GM23338 (cell line): ENCODE measurements at regions not wholly inside any gene's neighbourhood (a gene's known extent, or its start where the extent isn't known, plus 50 kb on each side); places are given as distances from the start of the nearest gene placed in this dataset.

Experiments used
- ATAC-seq: fragments of 200-7000 bp; cut with Tn5 transposase; 3 replicates; pipeline ENCODE4 v1.9.1; 2020
- DNase-seq: peaks from one replicate; pipeline ENCODE4 v3.0.0-alpha.2; 2015; ENCODE audit warnings: low spot score
- H2AFZ ChIP-seq: fragments of 200-600 bp; sonication (generic); 2 replicates; pipeline ENCODE4 v1.8.0; 2016; ENCODE audit warnings: antibody characterized with exemption, mild to moderate bottlenecking, moderate library complexity
- H3F3A ChIP-seq: fragments of 200-600 bp; sonication (generic); replicated peaks from 2 replicates; pipeline ENCODE4 v1.8.0; 2017; ENCODE audit warnings: antibody characterized with exemption, mixed run types, low read depth
- H3K27ac ChIP-seq: fragments of 200-600 bp; sonication (generic); 2 replicates; pipeline ENCODE4 v1.6.1; 2016; ENCODE audit warnings: low read depth
- H3K27me3 ChIP-seq: fragments of 200-600 bp; sonication (generic); 2 replicates; pipeline ENCODE4 v1.8.0; 2016; ENCODE audit warnings: mild to moderate bottlenecking, mixed run types, moderate library complexity; ENCODE audit not compliant: insufficient read depth
- H3K36me3 ChIP-seq: fragments of 200-600 bp; sonication (generic); 2 replicates; pipeline ENCODE4 v1.8.0; 2016; ENCODE audit warnings: mild to moderate bottlenecking; ENCODE audit not compliant: insufficient read depth
- H3K4me1 ChIP-seq: fragments of 200-600 bp; sonication (generic); 2 replicates; pipeline ENCODE4 v1.8.0; 2016; ENCODE audit warnings: mild to moderate bottlenecking, moderate library complexity; ENCODE audit not compliant: insufficient read depth
- H3K4me2 ChIP-seq: fragments of 200-600 bp; sonication (generic); 2 replicates; pipeline ENCODE4 v1.7.1; 2017; ENCODE audit warnings: mixed run types
- H3K4me3 ChIP-seq: fragments of 200-600 bp; sonication (generic); 2 replicates; pipeline ENCODE4 v1.6.1; 2016; ENCODE audit warnings: mixed run types
- H3K79me2 ChIP-seq: fragments of 200-600 bp; sonication (generic); replicated peaks from 2 replicates; pipeline ENCODE4 v1.8.0; 2017; ENCODE audit warnings: mild to moderate bottlenecking; ENCODE audit not compliant: insufficient read depth
- H3K9me2 ChIP-seq: fragments of 200-600 bp; sonication (generic); 2 replicates; pipeline ENCODE4 v1.8.0; 2017; ENCODE audit not compliant: insufficient read depth
- H4K20me1 ChIP-seq: fragments of 200-600 bp; sonication (generic); replicated peaks from 2 replicates; pipeline ENCODE4 v1.8.0; 2017; ENCODE audit warnings: mild to moderate bottlenecking; ENCODE audit not compliant: insufficient read depth
- H3K27ac Mint-ChIP-seq: 2 replicates; pipeline ENCODE4 v1.8.0; 2020; ENCODE audit warnings: inconsistent platforms, mild to moderate bottlenecking, moderate library complexity, mixed read lengths
- H3K27me3 Mint-ChIP-seq: 3 replicates; pipeline ENCODE4 v1.8.0; 2022; ENCODE audit warnings: low read depth, mild to moderate bottlenecking, moderate library complexity, mixed read lengths, inconsistent platforms; ENCODE audit not compliant: insufficient read depth, poor library complexity
- H3K36me3 Mint-ChIP-seq: 3 replicates; pipeline ENCODE4 v1.8.0; 2021; ENCODE audit warnings: low read depth, mild to moderate bottlenecking, inconsistent platforms, moderate library complexity, mixed read lengths
- H3K4me1 Mint-ChIP-seq: 3 replicates; pipeline ENCODE4 v1.8.0; 2020; ENCODE audit warnings: mild to moderate bottlenecking, inconsistent platforms, mixed read lengths
- H3K4me3 Mint-ChIP-seq: 3 replicates; pipeline ENCODE4 v1.8.0; 2021; ENCODE audit warnings: moderate library complexity, mild to moderate bottlenecking, inconsistent platforms, mixed read lengths
- H3K9me3 Mint-ChIP-seq: 3 replicates; pipeline ENCODE4 v1.8.0; 2020; ENCODE audit warnings: moderate library complexity, mild to moderate bottlenecking, inconsistent platforms, mixed read lengths
- CREB1 ChIP-seq: fragments of 250-450 bp; sonication (Bioruptor Pico); IDR thresholded peaks from 2 replicates; pipeline ENCODE4 v1.5.0; 2020; ENCODE audit warnings: low read depth, mild to moderate bottlenecking, moderate library complexity
- JUNB ChIP-seq: IDR thresholded peaks from one replicate; pipeline ENCODE4 v1.6.1; 2016; ENCODE audit warnings: antibody characterized with exemption; ENCODE audit not compliant: unreplicated experiment
- NANOG ChIP-seq: IDR thresholded peaks from 2 replicates; pipeline ENCODE4 v1.6.1; 2016; ENCODE audit warnings: antibody characterized with exemption, borderline replicate concordance
- POLR2AphosphoS5 ChIP-seq: IDR thresholded peaks from 2 replicates; pipeline ENCODE4 v1.6.1; 2016; ENCODE audit warnings: antibody characterized with exemption, low read depth
- STAT1 ChIP-seq: IDR thresholded peaks from one replicate; pipeline ENCODE4 v1.6.1; 2016; ENCODE audit warnings: antibody characterized with exemption; ENCODE audit not compliant: unreplicated experiment
- ZNF331 ChIP-seq: fragments of 250-450 bp; sonication (Bioruptor Pico); IDR thresholded peaks from 2 replicates; pipeline ENCODE4 v1.5.0; 2020; ENCODE audit warnings: low read depth, mild to moderate bottlenecking, moderate library complexity
- TF ChIP-seq, protein P1 (sequence below): fragments of 250-450 bp; sonication (Bioruptor Pico); IDR thresholded peaks from 2 replicates; pipeline ENCODE4 v1.5.0; 2020; ENCODE audit warnings: mild to moderate bottlenecking, moderate library complexity
- TF ChIP-seq, protein P2 (sequence below), 2 experiments: fragments of 200-600 bp in 1 of 2; sonication (generic) in 1 of 2; conservative IDR thresholded peaks; 2 replicates each; pipeline versions ENCODE4 v1.5.1 to v1.6.1; 2016 to 2017; ENCODE audit warnings: antibody characterized with exemption in 2 of 2, low read depth in 2 of 2, mild to moderate bottlenecking in 2 of 2, moderate library complexity in 1 of 2

DNA sequence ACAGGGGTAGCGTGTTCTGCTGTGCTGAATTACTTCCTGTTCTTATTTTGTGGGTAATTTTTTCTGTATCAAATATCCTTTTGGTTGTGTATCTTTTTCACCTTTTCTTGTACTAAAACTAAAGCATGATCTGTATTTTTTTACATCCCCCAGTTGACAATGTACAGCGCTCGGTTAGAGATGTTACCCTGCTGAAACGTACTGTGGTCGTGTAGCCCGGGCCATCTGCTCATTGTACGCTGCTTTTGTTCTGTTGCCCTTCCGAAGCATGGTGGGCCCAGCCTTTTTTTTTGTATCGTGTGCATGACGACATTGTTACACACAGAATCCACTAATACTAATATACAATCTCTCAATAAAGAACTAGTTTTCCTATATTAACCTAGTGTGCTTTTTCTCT, 233.1 kb downstream of the HAUS1 start (continued):
- TF ChIP-seq, protein P1, sequence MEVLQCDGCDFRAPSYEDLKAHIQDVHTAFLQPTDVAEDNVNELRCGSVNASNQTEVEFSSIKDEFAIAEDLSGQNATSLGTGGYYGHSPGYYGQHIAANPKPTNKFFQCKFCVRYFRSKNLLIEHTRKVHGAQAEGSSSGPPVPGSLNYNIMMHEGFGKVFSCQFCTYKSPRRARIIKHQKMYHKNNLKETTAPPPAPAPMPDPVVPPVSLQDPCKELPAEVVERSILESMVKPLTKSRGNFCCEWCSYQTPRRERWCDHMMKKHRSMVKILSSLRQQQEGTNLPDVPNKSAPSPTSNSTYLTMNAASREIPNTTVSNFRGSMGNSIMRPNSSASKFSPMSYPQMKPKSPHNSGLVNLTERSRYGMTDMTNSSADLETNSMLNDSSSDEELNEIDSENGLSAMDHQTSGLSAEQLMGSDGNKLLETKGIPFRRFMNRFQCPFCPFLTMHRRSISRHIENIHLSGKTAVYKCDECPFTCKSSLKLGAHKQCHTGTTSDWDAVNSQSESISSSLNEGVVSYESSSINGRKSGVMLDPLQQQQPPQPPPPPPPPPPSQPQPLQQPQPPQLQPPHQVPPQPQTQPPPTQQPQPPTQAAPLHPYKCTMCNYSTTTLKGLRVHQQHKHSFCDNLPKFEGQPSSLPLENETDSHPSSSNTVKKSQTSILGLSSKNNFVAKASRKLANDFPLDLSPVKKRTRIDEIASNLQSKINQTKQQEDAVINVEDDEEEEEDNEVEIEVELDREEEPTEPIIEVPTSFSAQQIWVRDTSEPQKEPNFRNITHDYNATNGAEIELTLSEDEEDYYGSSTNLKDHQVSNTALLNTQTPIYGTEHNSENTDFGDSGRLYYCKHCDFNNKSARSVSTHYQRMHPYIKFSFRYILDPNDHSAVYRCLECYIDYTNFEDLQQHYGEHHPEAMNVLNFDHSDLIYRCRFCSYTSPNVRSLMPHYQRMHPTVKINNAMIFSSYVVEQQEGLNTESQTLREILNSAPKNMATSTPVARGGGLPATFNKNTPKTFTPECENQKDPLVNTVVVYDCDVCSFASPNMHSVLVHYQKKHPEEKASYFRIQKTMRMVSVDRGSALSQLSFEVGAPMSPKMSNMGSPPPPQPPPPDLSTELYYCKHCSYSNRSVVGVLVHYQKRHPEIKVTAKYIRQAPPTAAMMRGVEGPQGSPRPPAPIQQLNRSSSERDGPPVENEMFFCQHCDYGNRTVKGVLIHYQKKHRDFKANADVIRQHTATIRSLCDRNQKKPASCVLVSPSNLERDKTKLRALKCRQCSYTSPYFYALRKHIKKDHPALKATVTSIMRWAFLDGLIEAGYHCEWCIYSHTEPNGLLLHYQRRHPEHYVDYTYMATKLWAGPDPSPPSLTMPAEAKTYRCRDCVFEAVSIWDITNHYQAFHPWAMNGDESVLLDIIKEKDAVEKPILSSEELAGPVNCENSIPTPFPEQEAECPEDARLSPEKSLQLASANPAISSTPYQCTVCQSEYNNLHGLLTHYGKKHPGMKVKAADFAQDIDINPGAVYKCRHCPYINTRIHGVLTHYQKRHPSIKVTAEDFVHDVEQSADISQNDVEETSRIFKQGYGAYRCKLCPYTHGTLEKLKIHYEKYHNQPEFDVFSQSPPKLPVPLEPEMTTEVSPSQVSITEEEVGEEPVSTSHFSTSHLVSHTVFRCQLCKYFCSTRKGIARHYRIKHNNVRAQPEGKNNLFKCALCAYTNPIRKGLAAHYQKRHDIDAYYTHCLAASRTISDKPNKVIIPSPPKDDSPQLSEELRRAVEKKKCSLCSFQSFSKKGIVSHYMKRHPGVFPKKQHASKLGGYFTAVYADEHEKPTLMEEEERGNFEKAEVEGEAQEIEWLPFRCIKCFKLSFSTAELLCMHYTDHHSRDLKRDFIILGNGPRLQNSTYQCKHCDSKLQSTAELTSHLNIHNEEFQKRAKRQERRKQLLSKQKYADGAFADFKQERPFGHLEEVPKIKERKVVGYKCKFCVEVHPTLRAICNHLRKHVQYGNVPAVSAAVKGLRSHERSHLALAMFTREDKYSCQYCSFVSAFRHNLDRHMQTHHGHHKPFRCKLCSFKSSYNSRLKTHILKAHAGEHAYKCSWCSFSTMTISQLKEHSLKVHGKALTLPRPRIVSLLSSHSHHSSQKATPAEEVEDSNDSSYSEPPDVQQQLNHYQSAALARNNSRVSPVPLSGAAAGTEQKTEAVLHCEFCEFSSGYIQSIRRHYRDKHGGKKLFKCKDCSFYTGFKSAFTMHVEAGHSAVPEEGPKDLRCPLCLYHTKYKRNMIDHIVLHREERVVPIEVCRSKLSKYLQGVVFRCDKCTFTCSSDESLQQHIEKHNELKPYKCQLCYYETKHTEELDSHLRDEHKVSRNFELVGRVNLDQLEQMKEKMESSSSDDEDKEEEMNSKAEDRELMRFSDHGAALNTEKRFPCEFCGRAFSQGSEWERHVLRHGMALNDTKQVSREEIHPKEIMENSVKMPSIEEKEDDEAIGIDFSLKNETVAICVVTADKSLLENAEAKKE (CRISPR knock-in tag): no peak
- no peak for TF ChIP-seq ZNF331 (CRISPR knock-in tag)
- TF ChIP-seq STAT1: no peak
- TF ChIP-seq NANOG: no peak
- TF ChIP-seq POLR2AphosphoS5: no peak
- no peak for TF ChIP-seq CREB1 (CRISPR knock-in tag)

DNA sequence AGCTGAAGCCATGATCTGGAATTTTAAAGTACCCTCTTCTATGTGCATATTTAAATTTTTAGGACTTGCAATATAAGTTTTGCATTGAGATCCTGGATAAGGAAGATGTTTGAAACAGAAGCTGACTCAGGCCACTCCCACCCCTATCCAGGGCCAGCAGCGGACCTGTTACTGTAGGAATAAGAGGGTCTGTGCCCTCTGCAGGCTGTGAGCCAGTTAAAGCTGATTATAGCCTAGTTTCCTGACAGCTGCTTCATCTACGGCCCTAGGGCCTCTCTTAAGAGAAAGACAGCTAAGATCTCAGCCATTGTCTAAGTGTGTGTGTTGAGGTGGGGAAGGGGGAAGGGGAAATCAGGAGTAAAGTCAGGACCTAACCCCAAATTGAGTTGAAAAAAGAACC, 234.0 kb downstream of the HAUS1 start:
- DNase-seq (peak; percentile 57), ATAC-seq (peak; percentile 28)
- Mint-ChIP-seq H3K27me3 (peaks cover 18% of the 10 kb centered on the region), H3K4me3 (no peak overlapping the region), H3K27ac (peak overlapping the region; percentile 51; the same call in 1 of the 2 replicates), H3K9me3 (no peaks in the 10 kb centered on the region), H3K4me1 (peaks cover 52% of the 10 kb centered on the region), H3K36me3 (peaks cover 5% of the 10 kb centered on the region)
- TF ChIP-seq, protein P2, sequence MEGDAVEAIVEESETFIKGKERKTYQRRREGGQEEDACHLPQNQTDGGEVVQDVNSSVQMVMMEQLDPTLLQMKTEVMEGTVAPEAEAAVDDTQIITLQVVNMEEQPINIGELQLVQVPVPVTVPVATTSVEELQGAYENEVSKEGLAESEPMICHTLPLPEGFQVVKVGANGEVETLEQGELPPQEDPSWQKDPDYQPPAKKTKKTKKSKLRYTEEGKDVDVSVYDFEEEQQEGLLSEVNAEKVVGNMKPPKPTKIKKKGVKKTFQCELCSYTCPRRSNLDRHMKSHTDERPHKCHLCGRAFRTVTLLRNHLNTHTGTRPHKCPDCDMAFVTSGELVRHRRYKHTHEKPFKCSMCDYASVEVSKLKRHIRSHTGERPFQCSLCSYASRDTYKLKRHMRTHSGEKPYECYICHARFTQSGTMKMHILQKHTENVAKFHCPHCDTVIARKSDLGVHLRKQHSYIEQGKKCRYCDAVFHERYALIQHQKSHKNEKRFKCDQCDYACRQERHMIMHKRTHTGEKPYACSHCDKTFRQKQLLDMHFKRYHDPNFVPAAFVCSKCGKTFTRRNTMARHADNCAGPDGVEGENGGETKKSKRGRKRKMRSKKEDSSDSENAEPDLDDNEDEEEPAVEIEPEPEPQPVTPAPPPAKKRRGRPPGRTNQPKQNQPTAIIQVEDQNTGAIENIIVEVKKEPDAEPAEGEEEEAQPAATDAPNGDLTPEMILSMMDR (conservative IDR thresholded peaks at IDR 0.05; ENCODE audit: low read depth in 2 of 2): 0 out of 4 replicates have a peak, but pooled peaks of 1 of the 2 experiments have one; percentile 7
- TF ChIP-seq JUNB: no peak
- peak overlapping the region; percentile 61 for H3K4me2 ChIP-seq
- peaks cover 36% of the 10 kb centered on the region for H3K79me2 ChIP-seq
- no peak overlapping the region for H2AFZ ChIP-seq
- H3K9me2 ChIP-seq: no peaks in the 10 kb centered on the region
- no peak overlapping the region for H3K4me3 ChIP-seq
- H3K36me3 ChIP-seq: no peaks in the 10 kb centered on the region
- no peaks in the 10 kb centered on the region for H4K20me1 ChIP-seq
- no peak overlapping the region; the same call in 1 of the 2 replicates for H3K27ac ChIP-seq
- H3F3A ChIP-seq: peaks cover 1% of the 10 kb centered on the region; the same call in 1 of the 2 replicates
- H3K27me3 ChIP-seq: peaks cover 15% of the 10 kb centered on the region
- peaks cover 33% of the 10 kb centered on the region for H3K4me1 ChIP-seq
